Lung microvascular endothelial cell (primary cell): ENCODE measurements at regions not wholly inside any gene's neighbourhood (a gene's known extent, or its start where the extent isn't known, plus 50 kb on each side); places are given as distances from the start of the nearest gene placed in this dataset.
A peak's percentile ranks its signal among the peaks of the same experiment; 100 is the strongest.

ENCODE experiments used
- DNase-seq, 2 donors: peaks; one replicate each; pipeline versions ENCODE4 v3.0.0 to v3.0.0-alpha.2; 2010; ENCODE audit warnings: low read depth in 2 of 2

GRCh38 chr5:128591598-128592455 is 53.8 kb upstream of the FBN2 start:
- DNase-seq, result no peak

GRCh38 chr5:128596071-128596470 is 58.0 kb upstream of the FBN2 start:
- peak; percentile 5 to 31 for DNase-seq

GRCh38 chr5:128597156-128597555 is 59.1 kb upstream of the FBN2 start:
- DNase-seq, result no peak

- DNase-seq, result no peak
Observed at GRCh38 chr5:128613128-128613527, 75.1 kb upstream of the FBN2 start.

- DNase-seq, result no peak
Observed at GRCh38 chr5:128613766-128614165, 75.7 kb upstream of the FBN2 start.

GRCh38 chr5:128615578-128615977 is 77.5 kb upstream of the FBN2 start:
- DNase-seq, result no peak

GRCh38 chr5:128626536-128627090 is 88.6 kb upstream of the FBN2 start:
- no peak for DNase-seq

- DNase-seq, result no peak
Observed at GRCh38 chr5:128627939-128628338, 89.9 kb upstream of the FBN2 start.

- no peak for DNase-seq
Observed at GRCh38 chr5:128629157-128629556, 91.1 kb upstream of the FBN2 start.

- DNase-seq, result no peak
Observed at GRCh38 chr5:128630121-128630520, 92.1 kb upstream of the FBN2 start.

GRCh38 chr5:128631771-128632170 is 93.7 kb upstream of the FBN2 start:
- no peak for DNase-seq

- DNase-seq, result peak; percentile 11 to 70
Observed at GRCh38 chr5:128632264-128632663, 94.2 kb upstream of the FBN2 start.

GRCh38 chr5:128633901-128634300 is 95.9 kb upstream of the FBN2 start:
- no peak for DNase-seq

- no peak for DNase-seq
Observed at GRCh38 chr5:128635379-128635778, 97.3 kb upstream of the FBN2 start.

GRCh38 chr5:128636361-128636760 is 98.3 kb upstream of the FBN2 start:
- no peak for DNase-seq

- DNase-seq, result peak in 1 of 2 donors; percentile 18
Observed at GRCh38 chr5:128637031-128637430, 99.0 kb upstream of the FBN2 start.

- no peak for DNase-seq
Observed at GRCh38 chr5:128641861-128642260, 103.8 kb upstream of the FBN2 start.

- peak in 1 of 2 donors; percentile 46 for DNase-seq
Observed at GRCh38 chr5:128644863-128645262, 106.8 kb upstream of the FBN2 start.

GRCh38 chr5:128645581-128645980 is 107.5 kb upstream of the FBN2 start:
- no peak for DNase-seq

GRCh38 chr5:128646176-128646575 is 108.1 kb upstream of the FBN2 start:
- DNase-seq, result no peak

GRCh38 chr5:128649192-128649591 is 111.1 kb upstream of the FBN2 start:
- DNase-seq, result peak; percentile 23 to 76

GRCh38 chr5:128662997-128663396 is 125.0 kb upstream of the FBN2 start:
- DNase-seq, result no peak

- peak in 1 of 2 donors; percentile 6 for DNase-seq
Observed at GRCh38 chr5:128665747-128666355, 127.8 kb upstream of the FBN2 start.
